ENCODE measurements at regions not wholly inside any gene's neighbourhood (a gene's known extent, or its start where the extent isn't known, plus 50 kb on each side); places are given as distances from the start of the nearest gene placed in this dataset.

DNA sequence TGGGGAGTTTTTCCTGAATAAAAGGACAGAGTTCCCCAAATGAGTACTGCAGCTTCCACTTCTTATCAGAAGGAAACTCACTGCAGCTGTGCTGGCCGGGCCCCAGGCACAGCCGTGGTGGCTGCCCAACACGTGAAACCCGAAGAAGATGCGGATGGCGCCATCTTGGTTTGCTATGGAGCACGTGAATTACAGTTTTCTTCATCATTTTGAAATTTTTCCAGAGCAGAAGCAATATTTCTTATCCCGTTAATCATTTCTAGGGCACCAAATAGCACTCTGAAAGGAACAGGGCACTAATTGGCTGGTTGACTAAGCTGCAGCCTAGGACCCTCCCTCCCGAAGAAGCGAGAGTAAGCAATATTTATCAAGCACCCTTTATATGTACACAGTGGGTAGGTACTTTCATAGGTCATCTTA lies 63.2 kb upstream of the EPS8L3 start:
- DNase-seq (ENCODE audit: low spot score) = no peak

DNA sequence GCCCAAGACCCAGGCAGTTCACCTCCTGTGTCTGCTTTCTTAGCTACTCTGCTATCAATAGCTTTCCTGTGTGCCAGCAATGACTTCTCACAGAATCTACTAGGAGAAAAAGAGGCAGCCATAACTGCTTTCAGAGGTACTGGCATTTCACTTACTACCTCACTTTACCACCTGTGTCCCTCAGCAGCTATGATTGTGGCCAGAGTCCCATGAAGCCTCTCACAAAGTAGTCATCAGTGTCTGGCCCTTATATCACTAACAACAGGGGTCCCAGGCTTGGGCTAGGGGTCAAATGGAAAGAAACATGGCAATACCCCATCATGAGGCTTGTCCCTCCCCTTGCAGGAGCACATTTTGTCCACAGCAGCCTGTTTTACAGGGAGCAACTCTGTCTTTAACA lies 62.7 kb upstream of the EPS8L3 start:
- DNase-seq (ENCODE audit: low spot score) = no peak

DNA sequence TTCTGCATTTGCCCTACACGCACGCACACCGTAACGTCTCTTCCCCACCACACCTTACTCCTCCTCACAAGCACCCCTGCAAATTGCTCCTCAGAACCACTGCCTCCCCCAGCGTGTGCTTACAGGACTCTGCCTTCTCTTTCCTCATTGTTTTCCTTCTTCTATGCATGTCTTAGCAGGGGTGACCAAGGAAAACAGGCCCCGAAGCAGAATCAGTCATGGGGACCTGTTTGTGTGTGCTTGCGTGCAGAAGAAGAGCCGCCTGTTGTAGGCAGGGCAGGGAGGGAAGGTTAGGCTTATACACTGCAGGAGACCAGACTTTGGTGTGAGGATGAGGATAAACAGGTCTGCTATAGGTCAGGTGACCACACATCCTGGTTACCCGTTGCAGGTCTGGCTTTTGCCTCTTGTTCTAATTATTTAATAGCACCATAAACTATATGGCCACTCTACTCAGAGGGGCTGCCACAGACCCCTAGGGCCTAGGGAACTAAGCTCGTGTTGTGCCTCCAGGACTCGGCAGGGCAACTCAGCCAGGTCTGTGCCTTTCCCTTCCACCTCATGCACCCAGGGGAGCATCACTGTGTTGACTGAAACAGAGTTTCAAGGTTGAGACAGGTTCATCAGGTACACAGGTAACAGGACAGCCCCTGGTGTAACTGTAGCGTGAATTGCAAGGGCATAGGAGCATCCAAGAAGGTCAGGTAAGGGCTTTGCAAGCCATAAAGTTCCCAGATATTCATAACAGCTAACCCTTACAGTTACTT lies 60.8 kb upstream of the EPS8L3 start:
- no peak for DNase-seq (ENCODE audit: low spot score)

DNA sequence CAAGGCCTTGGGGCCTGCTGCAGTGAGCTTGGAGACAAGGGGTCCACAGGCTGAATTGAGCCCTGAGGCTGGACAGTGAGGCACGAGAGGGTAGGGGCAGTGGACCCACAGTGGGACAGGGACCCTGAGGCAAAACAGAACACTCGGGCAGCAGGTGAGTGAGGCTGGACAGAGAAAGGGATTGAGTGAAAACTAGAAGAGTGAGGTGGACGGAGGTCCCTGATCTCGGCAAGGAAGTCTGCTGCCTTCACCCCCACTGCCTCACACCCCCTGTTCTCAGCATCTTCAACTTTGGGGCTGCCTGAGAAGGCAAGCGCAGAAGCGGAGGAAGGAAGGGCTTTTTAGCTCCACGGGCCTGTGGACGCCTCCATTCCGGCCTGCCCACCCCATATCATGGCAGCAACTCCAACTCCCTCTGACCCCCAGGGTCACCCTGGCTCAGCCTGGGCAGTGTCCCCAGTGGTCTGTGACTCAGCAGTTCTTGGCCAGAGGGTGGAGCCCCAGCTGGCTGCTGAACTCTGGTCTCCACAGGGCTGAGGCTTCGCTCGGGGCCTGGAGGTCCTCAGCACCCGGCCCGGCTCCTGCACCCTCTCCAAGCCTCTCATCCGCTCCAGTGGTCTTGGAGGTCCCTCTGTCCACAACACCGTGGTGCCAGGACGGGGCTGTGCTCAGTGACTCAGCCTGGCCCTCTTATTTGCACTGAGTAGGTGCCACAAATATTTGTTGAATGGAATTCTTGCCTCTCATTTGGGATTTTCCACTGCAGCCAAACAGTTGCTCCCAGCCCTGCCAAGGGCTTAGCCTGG lies 60.0 kb upstream of the EPS8L3 start:
- DNase-seq (ENCODE audit: low spot score) = peak; percentile 55

DNA sequence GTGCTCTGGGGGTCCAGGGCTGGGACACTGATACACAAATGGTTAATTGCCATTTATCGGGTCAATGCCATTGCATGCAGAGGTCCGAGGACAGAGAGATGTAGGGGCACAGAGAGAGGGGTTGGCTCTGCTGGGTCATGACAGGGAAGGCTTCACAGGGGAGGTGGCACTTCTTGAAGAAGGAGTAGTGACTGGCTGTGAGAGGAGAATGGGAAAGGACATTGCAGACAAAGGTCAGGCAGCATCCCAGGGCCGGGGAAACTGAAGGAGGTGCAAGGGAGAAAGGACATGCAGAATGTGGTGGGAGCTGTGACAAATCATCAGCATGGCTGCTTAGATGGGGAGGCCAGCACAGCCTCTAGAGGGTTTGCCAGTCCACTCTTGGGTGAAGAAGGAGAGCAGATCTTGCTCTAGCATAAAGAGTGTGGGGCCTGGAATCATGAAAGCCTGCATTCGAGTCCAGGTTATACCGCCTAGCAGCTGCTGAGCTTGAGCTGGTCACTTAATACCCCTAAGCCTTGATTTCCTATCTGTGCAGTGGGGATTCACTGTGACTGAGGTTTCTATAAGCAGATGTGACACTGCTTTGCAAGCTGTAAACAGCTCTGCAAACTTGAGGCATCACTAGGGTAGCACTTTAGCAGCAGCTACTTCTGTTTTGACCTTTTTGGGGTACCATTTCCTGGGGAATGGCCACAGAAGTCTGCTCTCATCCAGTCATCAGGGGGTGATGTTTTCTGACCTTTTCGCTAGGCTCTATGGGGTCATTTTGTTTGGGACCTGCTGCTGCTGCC lies 59.2 kb upstream of the EPS8L3 start:
- no peak for DNase-seq (ENCODE audit: low spot score)

DNA sequence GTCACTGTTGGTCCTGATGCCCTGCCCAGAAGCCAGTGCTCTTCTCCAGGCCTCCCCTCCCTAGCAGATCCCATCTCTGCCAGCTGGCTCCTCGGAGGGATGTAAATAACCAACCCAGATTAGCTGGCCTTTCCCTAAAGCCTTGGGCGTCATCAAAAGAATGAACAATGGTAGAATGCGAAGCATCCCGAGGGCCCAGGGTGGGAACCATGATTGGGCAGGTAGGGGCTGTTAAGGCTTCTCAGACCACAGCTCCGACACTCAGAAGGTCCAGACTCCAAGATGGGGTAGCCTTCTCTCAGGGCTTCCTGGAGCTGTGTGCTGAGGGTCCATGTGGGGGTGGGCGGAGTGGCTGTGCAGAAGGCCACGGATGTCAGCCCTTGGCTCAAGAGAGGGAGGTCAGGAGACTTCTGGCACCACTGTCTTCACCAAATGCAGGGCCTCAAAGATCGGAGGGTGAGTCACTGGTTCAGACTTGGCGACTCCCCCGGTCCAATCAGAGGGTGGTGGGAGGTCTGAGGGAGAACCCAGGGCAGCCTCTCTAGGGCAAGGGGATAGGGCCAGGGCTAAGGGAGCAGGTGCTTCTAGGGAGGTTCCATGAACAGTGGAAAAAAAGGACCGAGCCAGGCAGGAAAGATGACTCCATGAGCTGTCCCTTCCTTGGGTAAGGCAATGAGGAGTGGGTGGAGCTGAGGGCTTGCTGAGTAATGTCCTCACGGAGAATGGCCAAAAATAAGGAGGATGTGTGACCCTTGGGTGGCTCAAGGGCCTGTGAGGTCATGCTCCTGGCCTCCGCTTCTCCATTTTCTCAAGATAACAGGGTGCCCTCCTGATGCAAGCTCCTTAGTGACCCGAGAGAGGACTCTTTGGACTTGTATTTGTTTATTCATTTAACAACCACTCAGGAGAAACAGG lies 58.4 kb upstream of the EPS8L3 start:
- DNase-seq (ENCODE audit: low spot score) = peak; percentile 81

DNA sequence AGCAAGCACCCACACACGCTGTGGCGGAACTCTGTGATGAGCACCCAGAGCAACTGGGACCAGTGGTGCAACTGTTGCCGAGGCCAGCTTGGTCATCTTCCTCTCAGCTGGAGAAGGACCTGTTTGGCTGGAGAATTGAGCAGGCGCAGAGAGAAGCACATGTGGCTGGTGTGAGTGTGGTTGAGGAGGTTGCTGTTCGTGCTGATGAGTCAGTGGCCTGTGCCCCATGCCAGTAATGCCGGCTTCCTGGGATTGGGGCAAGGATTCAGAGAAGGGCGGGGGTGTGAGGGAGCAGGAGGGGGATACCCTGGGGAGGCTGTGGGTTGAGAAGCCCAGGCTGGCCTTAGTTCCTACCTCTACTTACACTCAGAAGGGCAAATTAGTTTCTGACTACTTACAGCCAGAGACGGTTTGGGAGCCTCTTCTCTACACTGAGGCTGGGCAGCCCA lies 57.5 kb upstream of the EPS8L3 start:
- peak; percentile 94 for DNase-seq (ENCODE audit: low spot score)

GRCh38 chr1:109819906-109820305 lies 56.2 kb upstream of the EPS8L3 start:
- no peak for DNase-seq (ENCODE audit: low spot score)

DNA sequence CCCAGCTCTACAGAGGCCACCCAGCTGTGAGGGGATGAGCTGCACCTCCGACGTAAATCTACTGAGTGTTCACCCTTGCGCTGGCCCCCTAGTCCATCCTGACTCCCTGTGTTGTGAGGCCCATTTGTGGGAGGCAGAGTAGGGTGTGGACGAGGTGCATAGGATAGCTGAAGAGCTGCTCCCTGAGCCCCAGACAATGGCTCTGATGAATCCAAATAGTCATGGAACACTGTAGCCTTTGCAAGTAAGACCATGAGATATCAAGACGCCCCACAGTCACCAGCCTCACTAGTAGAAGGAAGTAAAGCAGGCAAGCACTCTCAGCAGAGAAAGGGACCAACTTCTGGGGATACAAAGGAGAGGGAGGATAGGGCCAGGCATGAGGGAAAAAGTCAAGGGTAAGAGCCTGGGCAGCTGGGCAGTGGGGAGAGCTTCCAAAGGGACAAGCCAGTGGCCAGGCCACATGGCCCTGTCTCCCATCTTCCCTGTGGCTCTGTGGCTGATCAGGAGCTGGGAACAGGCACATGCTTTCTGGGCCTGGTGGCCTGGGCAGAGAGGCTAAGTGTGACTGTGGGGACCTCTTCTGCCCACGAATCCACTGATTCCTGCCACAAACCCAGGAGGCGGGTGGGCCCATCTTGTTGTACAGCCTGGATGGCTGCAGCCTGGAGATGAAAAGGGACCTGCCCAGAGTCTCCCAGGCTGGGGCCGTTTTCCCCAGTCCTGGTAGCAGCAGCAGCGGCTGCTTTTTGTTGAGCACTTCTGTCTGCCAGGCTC lies 55.5 kb upstream of the EPS8L3 start:
- DNase-seq (ENCODE audit: low spot score) = no peak

- DNase-seq (ENCODE audit: low spot score) = no peak
Measured at GRCh38 chr1:109818271-109818987, 54.7 kb upstream of the EPS8L3 start.

DNA sequence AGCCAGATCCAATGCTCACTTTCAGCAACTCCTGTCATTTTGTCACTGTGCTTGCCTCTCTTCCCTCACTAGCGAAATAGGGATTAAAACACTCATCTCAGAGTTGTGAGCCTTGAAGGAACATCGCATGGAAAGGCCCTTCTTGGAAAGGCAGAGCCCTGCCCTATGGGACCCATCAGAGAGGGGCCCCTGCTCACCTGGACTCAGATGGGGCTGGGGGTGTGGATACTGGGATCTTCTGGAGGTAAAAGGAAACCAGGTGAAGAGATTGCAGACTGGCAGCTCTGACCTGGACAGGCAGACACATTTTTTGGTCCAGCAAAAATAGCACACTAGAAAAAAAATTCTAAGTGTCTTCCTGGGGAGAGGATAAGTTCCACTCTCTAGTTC lies 54.2 kb upstream of the EPS8L3 start:
- no peak for DNase-seq (ENCODE audit: low spot score)

- no peak for DNase-seq (ENCODE audit: low spot score)
Measured at GRCh38 chr1:109816975-109817535, 53.3 kb upstream of the EPS8L3 start.

GRCh38 chr1:109816175-109816811 lies 52.6 kb upstream of the EPS8L3 start:
- no peak for DNase-seq (ENCODE audit: low spot score)

DNA sequence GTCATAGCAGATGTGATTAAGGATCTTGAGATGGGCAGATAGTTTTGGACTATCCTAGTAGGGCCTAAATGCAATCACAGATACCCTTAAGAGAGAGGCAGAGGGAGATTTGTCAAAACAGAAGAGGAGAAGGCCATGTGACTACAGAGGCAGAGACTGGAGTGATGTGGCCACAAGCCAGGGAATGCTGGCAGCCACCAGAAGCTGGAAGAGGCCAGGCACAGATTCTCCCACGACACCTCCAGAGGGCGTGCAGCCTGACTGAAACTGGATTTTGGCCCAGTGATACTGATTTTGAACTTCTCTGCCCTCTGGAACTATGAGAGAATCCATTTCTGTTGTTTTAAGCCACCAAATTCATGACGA lies 52.1 kb upstream of the EPS8L3 start:
- no peak for DNase-seq (ENCODE audit: low spot score)

DNA sequence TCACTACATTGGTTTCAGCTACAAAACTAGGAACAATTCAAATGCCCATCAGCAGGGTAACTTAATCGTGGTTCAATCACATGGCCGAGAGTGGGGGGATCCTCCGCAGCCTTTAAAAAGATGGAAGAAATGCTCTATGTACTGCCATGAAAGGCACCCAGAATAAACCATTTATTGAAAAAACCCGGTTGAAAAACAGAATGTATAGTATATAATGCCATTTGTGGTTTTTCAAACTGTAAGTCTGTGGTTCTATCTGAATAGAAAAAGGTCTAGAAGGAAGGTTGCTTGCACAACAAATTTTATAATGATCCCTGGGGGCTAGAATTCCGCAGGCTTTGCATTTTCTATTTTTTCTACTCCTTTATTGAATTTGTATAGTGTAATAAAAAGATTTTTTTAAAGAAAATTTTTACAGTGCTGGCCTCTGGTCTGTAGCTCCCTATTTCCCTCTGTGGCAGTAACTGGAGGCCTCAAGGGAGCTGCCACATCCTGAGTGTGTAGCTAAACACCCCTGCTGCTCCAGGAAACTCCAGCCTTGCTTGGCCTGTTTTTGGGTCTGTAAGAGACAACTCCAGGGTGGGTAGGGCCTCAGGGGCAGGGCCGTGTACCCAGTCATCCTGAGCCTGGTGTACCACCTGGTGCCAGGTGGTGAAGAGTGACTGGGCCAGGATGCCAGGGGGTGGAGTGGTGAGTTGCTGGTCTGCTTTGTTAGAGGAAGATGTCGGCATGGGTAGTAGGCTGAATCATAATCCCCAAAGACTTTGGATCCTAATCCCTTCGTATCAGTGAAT lies 51.5 kb upstream of the EPS8L3 start:
- DNase-seq (ENCODE audit: low spot score) = no peak

GRCh38 chr1:109814223-109814622 lies 50.5 kb upstream of the EPS8L3 start:
- DNase-seq (ENCODE audit: low spot score) = no peak
